Gastroesophageal sphincter (tissue), 4 donors: ENCODE measurements at regions not wholly inside any gene's neighbourhood (a gene's known extent, or its start where the extent isn't known, plus 50 kb on each side); places are given as distances from the start of the nearest gene placed in this dataset.

Experiments
- ATAC-seq: fragments of 150-250 bp; one replicate; pipeline ENCODE4 v1.9.1; 2016; ENCODE audit warnings: mild to moderate bottlenecking, moderate library complexity
- H3K27ac ChIP-seq, 4 donors: fragments of 200-600 bp; sonication (generic) in 3 of 4; 1 replicate in 3 of 4; 2 replicates in 1 of 4; pipeline ENCODE4 v1.5.1; 2016 to 2019
- H3K27me3 ChIP-seq: fragments of 200-600 bp; sonication (generic); one replicate; pipeline ENCODE4 v1.5.1; 2019
- H3K36me3 ChIP-seq, 2 donors: fragments of 200-600 bp; sonication (generic); one replicate each; pipeline ENCODE4 v1.5.1; 2019; ENCODE audit warnings: control low read depth in 1 of 2
- H3K4me1 ChIP-seq, 3 donors: fragments of 200-600 bp; sonication (generic); 1 replicate in 2 of 3; 2 replicates in 1 of 3; pipeline ENCODE4 v1.5.1; 2016 to 2019; ENCODE audit warnings: control low read depth in 2 of 3
- H3K4me3 ChIP-seq, 2 donors: fragments of 200-600 bp; sonication (generic); one replicate each; pipeline ENCODE4 v1.5.1; 2019; ENCODE audit warnings: mild to moderate bottlenecking in 1 of 2, moderate library complexity in 1 of 2
- H3K9me3 ChIP-seq, 3 donors: fragments of 200-600 bp; sonication (generic); one replicate each; pipeline ENCODE4 v1.5.1; 2017 to 2019; ENCODE audit warnings: control low read depth in 2 of 3
- EP300 ChIP-seq: sonication (generic); formaldehyde crosslinking; IDR thresholded peaks from one replicate; pipeline ENCODE4 v1.6.1; 2017; ENCODE audit warnings: antibody characterized with exemption, mild to moderate bottlenecking
- POLR2A ChIP-seq, 2 donors: fragments of 450-650 bp; IDR thresholded peaks; one replicate each; pipeline ENCODE4 v1.6.1; 2017; ENCODE audit warnings: antibody characterized with exemption in 2 of 2, mild to moderate bottlenecking in 2 of 2, moderate library complexity in 1 of 2
- POLR2AphosphoS5 ChIP-seq: sonication (generic); formaldehyde crosslinking; IDR thresholded peaks from one replicate; pipeline ENCODE4 v1.6.1; 2017; ENCODE audit warnings: antibody characterized with exemption
- WGBS, 2 donors: methylation state at CpG; one replicate each; pipeline ENCODE4 v1.1.5; 2018; ENCODE audit warnings: low coverage in 1 of 2; 5-methylcytosine and 5-hydroxymethylcytosine counted together
- TF ChIP-seq, protein P1 (sequence below), 4 experiments: fragments of 200-600 bp in 2 of 4; fragments of 450-650 bp in 2 of 4; sonication (generic) in 1 of 4; IDR thresholded peaks; one replicate each; pipeline ENCODE4 v1.5.1; 2017 to 2019; ENCODE audit warnings: antibody characterized with exemption in 4 of 4, mild to moderate bottlenecking in 2 of 4, moderate library complexity in 2 of 4

DNA sequence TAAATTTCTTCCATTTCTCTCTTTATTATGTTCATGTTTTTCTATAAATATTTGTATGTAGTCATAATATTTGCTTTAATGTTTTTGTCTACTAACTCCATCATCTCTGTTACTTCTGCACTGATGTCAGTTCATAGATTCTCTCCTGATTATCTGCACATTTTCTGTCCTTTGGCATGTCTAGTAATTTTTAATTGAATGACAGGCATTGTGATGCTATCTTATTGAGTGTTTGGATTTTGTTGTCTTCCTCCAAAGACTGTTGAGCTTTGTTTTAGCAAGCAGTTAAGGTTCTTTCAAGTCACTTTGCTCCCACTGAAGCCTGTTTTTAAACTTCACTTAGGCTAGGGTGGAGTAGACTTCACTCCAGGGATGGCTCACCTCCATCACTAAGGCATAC, 276.8 kb downstream of the DLEU7 start:
- no peaks in the 10 kb centered on the region for H3K27me3 ChIP-seq
- H3K4me3 ChIP-seq: no peak overlapping the region
- no peaks in the 10 kb centered on the region for H3K36me3 ChIP-seq
- no peak for TF ChIP-seq POLR2A (IDR thresholded peaks at IDR 0.05)
- no peak for TF ChIP-seq POLR2AphosphoS5
- no peak for TF ChIP-seq EP300
- TF ChIP-seq, protein P1, sequence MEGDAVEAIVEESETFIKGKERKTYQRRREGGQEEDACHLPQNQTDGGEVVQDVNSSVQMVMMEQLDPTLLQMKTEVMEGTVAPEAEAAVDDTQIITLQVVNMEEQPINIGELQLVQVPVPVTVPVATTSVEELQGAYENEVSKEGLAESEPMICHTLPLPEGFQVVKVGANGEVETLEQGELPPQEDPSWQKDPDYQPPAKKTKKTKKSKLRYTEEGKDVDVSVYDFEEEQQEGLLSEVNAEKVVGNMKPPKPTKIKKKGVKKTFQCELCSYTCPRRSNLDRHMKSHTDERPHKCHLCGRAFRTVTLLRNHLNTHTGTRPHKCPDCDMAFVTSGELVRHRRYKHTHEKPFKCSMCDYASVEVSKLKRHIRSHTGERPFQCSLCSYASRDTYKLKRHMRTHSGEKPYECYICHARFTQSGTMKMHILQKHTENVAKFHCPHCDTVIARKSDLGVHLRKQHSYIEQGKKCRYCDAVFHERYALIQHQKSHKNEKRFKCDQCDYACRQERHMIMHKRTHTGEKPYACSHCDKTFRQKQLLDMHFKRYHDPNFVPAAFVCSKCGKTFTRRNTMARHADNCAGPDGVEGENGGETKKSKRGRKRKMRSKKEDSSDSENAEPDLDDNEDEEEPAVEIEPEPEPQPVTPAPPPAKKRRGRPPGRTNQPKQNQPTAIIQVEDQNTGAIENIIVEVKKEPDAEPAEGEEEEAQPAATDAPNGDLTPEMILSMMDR (IDR thresholded peaks at IDR 0.05): no peak
- H3K9me3 ChIP-seq: peaks cover 0 to 4% (median 0%) of the 10 kb centered on the region in 3 donors
- no peak overlapping the region for H3K27ac ChIP-seq
- no peaks in the 10 kb centered on the region for H3K4me1 ChIP-seq
- ATAC-seq: no peak

DNA sequence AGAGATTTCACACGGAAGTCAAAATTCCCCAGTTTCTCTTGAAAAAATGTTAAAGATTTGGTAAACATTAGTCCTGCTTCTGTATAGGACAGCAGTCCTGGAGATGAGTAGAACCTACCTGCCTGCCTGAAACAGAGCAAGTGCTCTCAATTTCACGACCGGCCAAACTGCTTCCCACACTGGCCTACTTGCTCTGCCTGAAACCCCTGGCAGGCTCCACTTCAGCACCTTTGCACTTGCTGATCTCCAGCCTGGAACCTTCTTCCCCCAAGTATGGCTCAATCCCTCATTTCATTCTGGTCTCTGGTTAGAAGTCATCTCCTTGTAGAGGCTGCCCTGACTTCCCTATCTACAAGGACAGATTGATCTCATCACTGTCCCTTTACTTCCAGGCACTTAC, 271.4 kb downstream of the DLEU7 start:
- WGBS, 2 donors: 51 to 75% methylated on average over 3 of the region's 3 CpGs
- no peak for ATAC-seq

DNA sequence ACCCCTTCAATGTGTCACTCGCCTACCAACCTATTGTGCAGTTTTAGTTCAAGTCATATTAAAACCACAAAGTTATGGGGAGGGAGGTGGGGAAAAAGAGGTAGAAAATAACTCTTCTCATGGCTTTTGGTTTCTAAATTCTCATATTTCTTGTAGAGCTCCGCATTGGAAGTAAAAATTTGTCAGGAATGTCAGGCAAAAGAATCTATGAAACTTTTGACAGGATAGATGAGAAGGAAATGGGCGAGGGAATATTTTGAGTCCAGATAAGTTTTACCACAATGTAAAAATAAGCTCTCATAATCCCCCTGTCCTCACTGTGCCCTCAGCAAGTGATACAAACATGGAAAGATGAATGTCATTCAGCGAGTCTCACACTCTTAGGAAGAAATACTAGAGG, 270.4 kb downstream of the DLEU7 start:
- no peaks in the 10 kb centered on the region for H3K27me3 ChIP-seq
- H3K9me3 ChIP-seq: no peaks in the 10 kb centered on the region
- TF ChIP-seq POLR2AphosphoS5 (no peak), EP300 (no peak), POLR2A (IDR thresholded peaks at IDR 0.05) (no peak)
- TF ChIP-seq, protein P1 (IDR thresholded peaks at IDR 0.05): no peak
- H3K36me3 ChIP-seq: no peaks in the 10 kb centered on the region
- H3K4me3 ChIP-seq: no peak overlapping the region
- peaks cover 0 to 3% (median 0%) of the 10 kb centered on the region in 3 donors for H3K4me1 ChIP-seq
- H3K27ac ChIP-seq: no peak overlapping the region
- no peak for ATAC-seq
- 88 to 95% methylated on average over 4 of the region's 4 CpGs for WGBS, 2 donors

More for the DNA sequence above, 271.4 kb downstream of the DLEU7 start:
- H3K36me3 ChIP-seq: no peaks in the 10 kb centered on the region
- H3K27me3 ChIP-seq: no peaks in the 10 kb centered on the region
- TF ChIP-seq, protein P1 (IDR thresholded peaks at IDR 0.05): no peak
- TF ChIP-seq EP300 (no peak), POLR2A (IDR thresholded peaks at IDR 0.05) (no peak), POLR2AphosphoS5 (no peak)
- no peak overlapping the region for H3K27ac ChIP-seq
- H3K4me3 ChIP-seq: no peak overlapping the region
- peaks cover 0 to 3% (median 0%) of the 10 kb centered on the region in 3 donors for H3K4me1 ChIP-seq
- H3K9me3 ChIP-seq: no peaks in the 10 kb centered on the region

DNA sequence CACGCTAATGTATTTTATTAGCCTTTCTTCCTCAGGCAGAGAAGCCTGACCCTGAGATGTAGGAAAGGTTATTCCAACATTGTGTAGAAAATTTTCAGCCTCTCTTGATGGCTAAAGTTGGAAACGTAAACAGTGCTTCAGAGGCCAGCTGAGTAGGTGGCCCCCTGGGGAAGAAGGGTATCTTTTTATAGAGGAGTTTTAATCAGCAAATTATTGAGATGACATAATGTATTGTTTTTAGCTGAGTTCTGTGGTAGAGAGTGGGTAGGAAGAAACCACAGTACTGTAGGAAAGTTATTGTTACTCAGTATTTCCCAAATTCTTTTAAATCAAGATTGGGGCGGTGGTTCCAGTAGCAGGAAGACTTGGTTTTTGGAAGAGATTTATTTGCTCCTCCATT, 268.8 kb downstream of the DLEU7 start:
- Histone ChIP-seq H3K4me1 (peaks cover 0 to 3% (median 0%) of the 10 kb centered on the region in 3 donors), H3K27ac (no peak overlapping the region), H3K4me3 (no peak overlapping the region), H3K36me3 (no peaks in the 10 kb centered on the region), H3K27me3 (no peaks in the 10 kb centered on the region), H3K9me3 (no peaks in the 10 kb centered on the region)
- no peak for ATAC-seq
- TF ChIP-seq, protein P1 (IDR thresholded peaks at IDR 0.05): no peak
- TF ChIP-seq POLR2A (IDR thresholded peaks at IDR 0.05) (no peak), EP300 (no peak), POLR2AphosphoS5 (no peak)
- WGBS, 2 donors: 68 to 70% methylated on average over 2 to 3 of the region's 3 CpGs

DNA sequence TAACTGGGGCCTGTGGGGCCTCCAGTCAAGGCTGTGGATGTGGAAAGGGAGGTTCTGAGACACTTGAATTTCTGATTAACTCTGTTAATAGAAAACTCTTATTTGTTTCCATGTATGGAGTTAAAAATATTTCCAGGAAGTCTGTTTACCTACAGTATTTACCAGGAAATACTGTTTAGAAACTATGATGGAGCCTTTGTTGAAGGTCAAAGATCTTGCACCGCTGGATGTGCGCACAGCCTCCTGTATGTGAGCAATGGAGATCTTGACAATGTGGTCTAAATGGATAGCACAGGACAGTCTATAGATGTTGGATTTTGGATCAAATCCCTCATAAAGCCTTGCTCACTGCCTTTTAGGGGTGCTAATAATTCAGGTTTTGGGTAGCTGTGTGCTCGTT, 268.4 kb downstream of the DLEU7 start:
- Histone ChIP-seq H3K27me3 (no peaks in the 10 kb centered on the region), H3K9me3 (no peaks in the 10 kb centered on the region), H3K4me3 (no peak overlapping the region), H3K27ac (no peak overlapping the region), H3K36me3 (no peaks in the 10 kb centered on the region), H3K4me1 (peaks cover 0 to 3% (median 0%) of the 10 kb centered on the region in 3 donors)
- ATAC-seq: no peak
- no peak for TF ChIP-seq POLR2AphosphoS5
- TF ChIP-seq, protein P1 (IDR thresholded peaks at IDR 0.05): no peak
- 100% methylated on average over 2 of the region's 3 CpGs; no CpG with 5 or more reads in 1 of the 2 donors for WGBS, 2 donors
